Upper lobe of left lung (tissue), 6 donors: ENCODE measurements at regions not wholly inside any gene's neighbourhood (a gene's known extent, or its start where the extent isn't known, plus 50 kb on each side); places are given as distances from the start of the nearest gene placed in this dataset.
A peak's percentile ranks its signal among the peaks of the same experiment; 100 is the strongest.

ENCODE experiments used
- ATAC-seq, 2 donors: fragments of 200-7000 bp; cut with Tn5 transposase; one replicate each; pipeline ENCODE4 v1.9.1; 2022; ENCODE audit warnings: mild to moderate bottlenecking in 2 of 2, moderate library complexity in 2 of 2; ENCODE audit not compliant: low FRiP score in 2 of 2
- DNase-seq, 2 donors: peaks; one replicate each; pipeline ENCODE4 v3.0.0-alpha.2; 2019 to 2020
- H3K27ac ChIP-seq, 4 donors: fragments of 200-600 bp; sonication (generic); one replicate each; pipeline ENCODE4 v1.5.1; 2016 to 2019
- H3K27me3 ChIP-seq, 4 donors: fragments of 200-600 bp; sonication (generic); one replicate each; pipeline ENCODE4 v1.5.1; 2017 to 2019
- H3K36me3 ChIP-seq, 4 donors: fragments of 200-600 bp; sonication (generic); one replicate each; pipeline ENCODE4 v1.5.1; 2016 to 2019
- H3K4me1 ChIP-seq, 4 donors: fragments of 200-600 bp; sonication (generic); one replicate each; pipeline ENCODE4 v1.5.1; 2018 to 2019
- H3K4me3 ChIP-seq, 4 donors: fragments of 200-600 bp; sonication (generic); one replicate each; pipeline ENCODE4 v1.5.1; 2017 to 2019; ENCODE audit warnings: mild to moderate bottlenecking in 2 of 4, moderate library complexity in 1 of 4
- H3K9me3 ChIP-seq, 4 donors: fragments of 200-600 bp; sonication (generic); one replicate each; pipeline ENCODE4 v1.5.1; 2018 to 2019
- EP300 ChIP-seq, 4 donors: sonication (generic); formaldehyde crosslinking; IDR thresholded peaks; one replicate each; pipeline ENCODE4 v1.5.1; 2017; ENCODE audit warnings: antibody characterized with exemption in 4 of 4, control low read depth in 2 of 4
- POLR2A ChIP-seq, 4 donors: fragments of 450-650 bp; IDR thresholded peaks; one replicate each; pipeline ENCODE4 v1.5.1; 2016 to 2017; ENCODE audit warnings: antibody characterized with exemption in 4 of 4, mild to moderate bottlenecking in 2 of 4
- POLR2AphosphoS5 ChIP-seq, 2 donors: sonication (generic); formaldehyde crosslinking; IDR thresholded peaks; one replicate each; pipeline ENCODE4 v1.5.1; 2017; ENCODE audit warnings: antibody characterized with exemption in 2 of 2
- WGBS, 2 donors: methylation state at CpG; one replicate each; pipeline ENCODE4 v1.1.5; 2017 to 2018; 5-methylcytosine and 5-hydroxymethylcytosine counted together
- TF ChIP-seq, protein P1 (sequence below), 6 experiments: fragments of 450-650 bp in 4 of 6; fragments of 200-600 bp in 2 of 6; sonication (generic) in 2 of 6; IDR thresholded peaks; one replicate each; pipeline ENCODE4 v1.5.1; 2016 to 2019; ENCODE audit warnings: antibody characterized with exemption in 6 of 6
- donor health status: DM: no; HTN: no; CAD: no; lungs with moderate emphysema.
- donor health status: DM: no; HTN: yes; CAD: no; lungs with severe emphysema.

DNA sequence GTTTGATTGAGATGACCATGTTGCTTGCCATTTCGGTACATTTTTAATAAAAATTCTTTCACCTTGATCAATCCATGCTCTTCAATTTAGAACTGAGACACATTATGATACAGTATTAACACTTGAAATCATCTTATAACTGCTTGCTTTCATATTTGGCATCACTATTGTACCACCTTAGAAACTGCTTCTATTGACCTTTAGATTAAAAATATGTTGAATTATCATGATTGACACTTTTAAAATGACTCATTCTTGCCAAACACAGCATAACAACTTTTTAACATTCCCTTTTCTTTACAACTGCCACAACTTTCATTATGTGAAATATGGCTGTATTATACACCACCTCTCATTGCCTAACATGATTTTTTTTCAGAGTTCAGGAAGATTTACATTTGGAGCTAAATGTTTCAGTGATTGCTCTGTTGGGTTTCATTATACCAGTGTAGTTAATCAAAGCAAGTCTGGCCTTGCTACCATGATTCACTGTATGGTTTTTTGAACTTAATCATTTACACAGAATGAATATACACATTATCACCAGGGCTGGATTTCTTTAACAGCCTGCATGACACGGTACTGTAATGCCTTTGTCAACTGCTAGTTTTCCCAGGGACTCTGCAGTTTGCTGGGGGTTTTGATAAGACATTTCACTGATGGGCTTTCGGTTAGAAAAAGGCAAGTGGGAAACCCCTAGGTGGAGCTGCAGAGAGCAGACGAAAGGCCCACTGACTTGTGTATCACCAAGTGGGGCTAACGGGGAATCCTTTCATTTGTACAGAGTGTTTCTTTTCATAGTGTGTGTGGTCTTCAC is 93.6 kb upstream of the TLE4 start:
- Histone ChIP-seq H3K4me1 (peaks cover 0 to 14% (median 1%) of the 10 kb centered on the region in 4 donors), H3K36me3 (no peaks in the 10 kb centered on the region), H3K27me3 (no peaks in the 10 kb centered on the region), H3K27ac (no peak overlapping the region), H3K9me3 (no peaks in the 10 kb centered on the region), H3K4me3 (no peak overlapping the region)
- ATAC-seq (no peak), DNase-seq (no peak)
- TF ChIP-seq, protein P1, sequence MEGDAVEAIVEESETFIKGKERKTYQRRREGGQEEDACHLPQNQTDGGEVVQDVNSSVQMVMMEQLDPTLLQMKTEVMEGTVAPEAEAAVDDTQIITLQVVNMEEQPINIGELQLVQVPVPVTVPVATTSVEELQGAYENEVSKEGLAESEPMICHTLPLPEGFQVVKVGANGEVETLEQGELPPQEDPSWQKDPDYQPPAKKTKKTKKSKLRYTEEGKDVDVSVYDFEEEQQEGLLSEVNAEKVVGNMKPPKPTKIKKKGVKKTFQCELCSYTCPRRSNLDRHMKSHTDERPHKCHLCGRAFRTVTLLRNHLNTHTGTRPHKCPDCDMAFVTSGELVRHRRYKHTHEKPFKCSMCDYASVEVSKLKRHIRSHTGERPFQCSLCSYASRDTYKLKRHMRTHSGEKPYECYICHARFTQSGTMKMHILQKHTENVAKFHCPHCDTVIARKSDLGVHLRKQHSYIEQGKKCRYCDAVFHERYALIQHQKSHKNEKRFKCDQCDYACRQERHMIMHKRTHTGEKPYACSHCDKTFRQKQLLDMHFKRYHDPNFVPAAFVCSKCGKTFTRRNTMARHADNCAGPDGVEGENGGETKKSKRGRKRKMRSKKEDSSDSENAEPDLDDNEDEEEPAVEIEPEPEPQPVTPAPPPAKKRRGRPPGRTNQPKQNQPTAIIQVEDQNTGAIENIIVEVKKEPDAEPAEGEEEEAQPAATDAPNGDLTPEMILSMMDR (IDR thresholded peaks at IDR 0.05), result peak in 2 of 6 experiments; percentile 9
- TF ChIP-seq POLR2AphosphoS5 (IDR thresholded peaks at IDR 0.05) (no peak), POLR2A (IDR thresholded peaks at IDR 0.05) (no peak)
- WGBS, 2 donors, result 61 to 65% methylated on average over 5 of the region's 5 CpGs

DNA sequence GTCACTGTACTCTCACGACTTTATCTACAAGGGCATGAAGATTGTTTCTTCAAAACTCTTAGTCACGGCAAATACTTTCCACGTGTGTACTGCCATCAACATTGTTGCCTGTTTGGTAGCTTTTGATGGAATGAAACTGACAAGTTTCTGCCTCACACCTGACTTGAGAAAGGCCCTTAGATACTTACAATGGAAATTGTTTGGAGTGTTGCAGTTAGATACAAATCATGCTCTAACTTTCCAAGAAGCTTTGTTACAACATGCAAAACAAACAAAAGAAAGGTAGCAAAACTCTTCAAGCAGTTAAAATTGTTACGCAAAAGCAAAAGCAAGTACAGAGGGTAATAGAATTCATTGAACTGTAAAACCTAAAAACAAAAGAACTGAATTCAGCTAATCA is 91.1 kb upstream of the TLE4 start:
- no peaks in the 10 kb centered on the region for H3K9me3 ChIP-seq
- TF ChIP-seq POLR2A (IDR thresholded peaks at IDR 0.05) (no peak), EP300 (IDR thresholded peaks at IDR 0.05) (no peak), POLR2AphosphoS5 (IDR thresholded peaks at IDR 0.05) (no peak)
- TF ChIP-seq, protein P1 (IDR thresholded peaks at IDR 0.05), result no peak
- H3K4me1 ChIP-seq, result peaks cover 0 to 14% (median 1%) of the 10 kb centered on the region in 4 donors
- H3K27ac ChIP-seq, result no peak overlapping the region
- WGBS, 2 donors, result 81 to 82% methylated on average over 4 of the region's 4 CpGs
- no peak for DNase-seq
- ATAC-seq, result no peak
- no peaks in the 10 kb centered on the region for H3K36me3 ChIP-seq
- H3K27me3 ChIP-seq, result no peaks in the 10 kb centered on the region
- no peak overlapping the region for H3K4me3 ChIP-seq

DNA sequence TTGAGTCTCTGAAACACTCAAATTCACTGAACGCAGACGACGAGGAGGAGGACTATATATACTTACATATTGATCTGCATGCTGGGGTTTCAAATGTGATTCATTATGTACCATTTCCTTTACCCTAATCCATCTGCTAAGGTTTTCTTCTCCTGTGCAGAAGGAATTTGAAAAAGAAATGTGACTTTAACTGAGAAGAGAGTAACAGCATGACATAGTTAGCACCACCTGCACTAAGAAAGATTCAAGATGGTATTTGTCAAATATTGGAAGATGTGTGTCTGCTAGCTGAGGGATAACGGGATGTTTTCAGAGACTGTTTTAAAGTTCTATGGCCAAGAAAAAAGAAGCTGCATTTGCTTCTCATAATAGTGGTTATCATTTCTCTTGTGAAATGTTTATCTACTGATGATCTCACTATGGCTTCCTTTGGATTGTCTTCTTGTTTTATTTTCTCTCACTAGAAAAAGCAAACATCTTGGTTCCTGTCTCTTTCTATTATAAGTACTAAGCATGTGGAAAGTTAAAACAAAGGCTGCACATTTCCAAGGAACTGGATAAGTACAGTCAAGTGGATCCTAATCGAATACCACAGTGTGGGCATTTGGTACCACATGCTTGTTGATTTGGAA is 89.8 kb upstream of the TLE4 start:
- no peak for ATAC-seq
- H3K4me1 ChIP-seq, result peaks cover 0 to 14% (median 1%) of the 10 kb centered on the region in 4 donors
- H3K36me3 ChIP-seq, result no peaks in the 10 kb centered on the region
- H3K27me3 ChIP-seq, result no peaks in the 10 kb centered on the region
- H3K27ac ChIP-seq, result no peak overlapping the region
- no peaks in the 10 kb centered on the region for H3K9me3 ChIP-seq
- TF ChIP-seq, protein P1 (IDR thresholded peaks at IDR 0.05), result no peak
- TF ChIP-seq POLR2AphosphoS5 (IDR thresholded peaks at IDR 0.05) (no peak), EP300 (IDR thresholded peaks at IDR 0.05) (no peak), POLR2A (IDR thresholded peaks at IDR 0.05) (no peak)
- 65 to 67% methylated on average over 5 of the region's 5 CpGs for WGBS, 2 donors
- no peak overlapping the region for H3K4me3 ChIP-seq
- DNase-seq, result no peak

DNA sequence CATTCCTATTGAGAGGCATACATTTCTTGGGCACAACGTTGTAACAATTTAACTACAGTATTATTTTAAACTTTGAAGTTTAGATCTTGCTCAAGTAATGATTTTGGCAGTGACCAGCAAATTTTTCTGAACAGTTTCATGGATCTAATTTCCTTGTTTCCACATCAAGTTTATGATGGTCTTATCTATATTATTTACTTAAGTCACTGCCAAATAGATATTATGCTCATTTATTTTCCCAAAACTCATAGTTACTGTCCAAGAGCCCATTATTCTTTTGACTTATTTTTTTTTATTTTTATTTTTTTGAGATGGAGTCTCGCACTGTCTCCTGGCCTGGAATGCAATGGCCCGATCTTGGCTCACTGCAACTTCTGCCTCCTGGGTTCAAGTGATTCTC is 86.5 kb upstream of the TLE4 start:
- 73 to 87% methylated on average over 3 of the region's 3 CpGs for WGBS, 2 donors
- H3K27me3 ChIP-seq, result no peaks in the 10 kb centered on the region
- no peaks in the 10 kb centered on the region for H3K9me3 ChIP-seq
- TF ChIP-seq EP300 (IDR thresholded peaks at IDR 0.05) (no peak), POLR2A (IDR thresholded peaks at IDR 0.05) (no peak), POLR2AphosphoS5 (IDR thresholded peaks at IDR 0.05) (no peak)
- ATAC-seq (no peak), DNase-seq (no peak)
- no peak overlapping the region for H3K4me3 ChIP-seq
- no peak overlapping the region for H3K27ac ChIP-seq
- H3K4me1 ChIP-seq, result peaks cover 0 to 17% (median 1%) of the 10 kb centered on the region in 4 donors
- no peaks in the 10 kb centered on the region for H3K36me3 ChIP-seq

DNA sequence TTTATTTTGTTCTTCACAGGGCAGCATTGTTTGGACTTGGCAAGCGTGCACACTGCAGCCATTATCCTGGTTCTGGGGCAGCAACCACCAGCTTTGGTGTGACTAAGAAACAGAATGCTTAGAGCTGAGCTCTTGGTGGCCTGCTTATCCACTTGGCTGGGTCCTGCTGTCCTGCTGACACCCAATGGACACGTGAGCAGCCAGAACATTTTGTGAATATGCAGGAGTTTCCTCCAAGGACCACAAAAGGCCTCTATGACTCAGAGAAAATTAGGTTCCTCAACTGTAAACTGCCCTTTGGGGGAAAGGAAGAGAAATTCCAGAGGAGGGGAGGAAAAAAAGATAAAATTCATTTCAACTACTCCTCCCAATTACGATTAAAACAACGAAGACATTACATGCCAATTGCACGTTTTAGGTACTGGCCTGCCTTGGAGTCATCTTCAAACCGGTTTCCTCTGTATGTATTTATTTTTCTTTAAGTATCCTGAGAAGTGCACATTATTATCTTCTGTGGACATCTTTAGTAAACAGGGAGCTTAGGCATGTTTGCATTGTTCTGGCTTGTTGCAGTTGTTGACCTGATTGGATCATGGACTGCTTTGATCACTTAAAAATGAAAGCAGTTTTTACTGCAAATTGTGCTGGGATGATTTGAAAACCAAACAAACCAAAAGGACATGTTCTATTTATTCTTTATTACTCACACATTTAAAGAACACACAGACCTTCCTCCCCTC is 82.3 kb upstream of the TLE4 start:
- Histone ChIP-seq H3K36me3 (no peaks in the 10 kb centered on the region), H3K27me3 (no peaks in the 10 kb centered on the region), H3K4me3 (no peak overlapping the region), H3K27ac (peak overlapping the region in 1 of 4 donors; percentile 12), H3K9me3 (no peaks in the 10 kb centered on the region), H3K4me1 (peaks cover 0 to 6% (median 2%) of the 10 kb centered on the region in 4 donors)
- no peak for TF ChIP-seq POLR2AphosphoS5 (IDR thresholded peaks at IDR 0.05)
- no peak for TF ChIP-seq POLR2A (IDR thresholded peaks at IDR 0.05)
- TF ChIP-seq EP300 (IDR thresholded peaks at IDR 0.05), result no peak
- TF ChIP-seq, protein P1 (IDR thresholded peaks at IDR 0.05), result no peak
- DNase-seq, result peak in 1 of 2 donors; percentile 21
- peak in 1 of 2 donors; percentile 29 for ATAC-seq
- WGBS, 2 donors, result 51 to 61% methylated on average over 6 of the region's 6 CpGs
